Ascending aorta (tissue), 2 donors: ENCODE measurements at regions not wholly inside any gene's neighbourhood (a gene's known extent, or its start where the extent isn't known, plus 50 kb on each side); places are given as distances from the start of the nearest gene placed in this dataset.

ENCODE experiments used
- DNase-seq, 2 donors: peaks; one replicate each; pipeline ENCODE4 v3.0.0-alpha.2; 2019; ENCODE audit warnings: low spot score in 2 of 2
- H3K27ac ChIP-seq, 2 donors: fragments of 200-600 bp; sonication (generic); one replicate each; pipeline ENCODE4 v1.5.1; 2016 to 2017; ENCODE audit warnings: mild to moderate bottlenecking in 1 of 2
- H3K27me3 ChIP-seq: fragments of 200-600 bp; sonication (generic); one replicate; pipeline ENCODE4 v1.5.1; 2017
- H3K36me3 ChIP-seq, 2 donors: fragments of 200-600 bp; sonication (generic); one replicate each; pipeline ENCODE4 v1.5.1; 2016
- H3K4me1 ChIP-seq, 2 donors: fragments of 200-600 bp; sonication (generic); one replicate each; pipeline ENCODE4 v1.5.1; 2016 to 2017; ENCODE audit warnings: mild to moderate bottlenecking in 1 of 2
- H3K4me3 ChIP-seq, 2 donors: fragments of 200-600 bp; sonication (generic); one replicate each; pipeline ENCODE4 v1.5.1; 2016 to 2017; ENCODE audit warnings: mild to moderate bottlenecking in 1 of 2
- H3K9me3 ChIP-seq, 2 donors: fragments of 200-600 bp; sonication (generic); one replicate each; pipeline ENCODE4 v1.5.1; 2016
- CTCF ChIP-seq, 3 experiments: fragments of 200-600 bp in 2 of 3; fragments of 450-650 bp in 1 of 3; sonication (generic) in 2 of 3; IDR thresholded peaks; one replicate each; pipeline ENCODE4 v1.5.1; 2016 to 2019; ENCODE audit warnings: antibody characterized with exemption in 3 of 3, mild to moderate bottlenecking in 1 of 3, moderate library complexity in 1 of 3
- intact Hi-C: fragments of 100-400 bp; cut with DNase I; formaldehyde crosslinking; loops from one replicate; pipeline ENCODE4 v1.15.1; 2023

- no peak for DNase-seq
- no peaks in the 10 kb centered on the region for H3K27me3 ChIP-seq
- H3K4me3 ChIP-seq = no peak overlapping the region
- TF ChIP-seq CTCF (IDR thresholded peaks at IDR 0.05) = no peak
- no peaks in the 10 kb centered on the region for H3K4me1 ChIP-seq
- H3K9me3 ChIP-seq = no peaks in the 10 kb centered on the region
- H3K36me3 ChIP-seq = no peaks in the 10 kb centered on the region
- intact Hi-C loops = no loop called here
- H3K27ac ChIP-seq = no peak overlapping the region
Measured at GRCh38 chr5:68711293-68712200, 382.3 kb upstream of the SLC30A5 start.

GRCh38 chr5:68714810-68715209, 379.0 kb upstream of the SLC30A5 start:
- H3K9me3 ChIP-seq = no peaks in the 10 kb centered on the region
- no peaks in the 10 kb centered on the region for H3K36me3 ChIP-seq
- DNase-seq = no peak
- H3K4me3 ChIP-seq = no peak overlapping the region
- H3K4me1 ChIP-seq = no peaks in the 10 kb centered on the region
- no peaks in the 10 kb centered on the region for H3K27me3 ChIP-seq
- H3K27ac ChIP-seq = no peak overlapping the region
- no peak for TF ChIP-seq CTCF (IDR thresholded peaks at IDR 0.05)
- intact Hi-C loops = no loop called here

- H3K4me3 ChIP-seq = no peak overlapping the region
- no peak overlapping the region for H3K27ac ChIP-seq
- no peak for TF ChIP-seq CTCF (IDR thresholded peaks at IDR 0.05)
- intact Hi-C loops = no loop called here
- no peak for DNase-seq
- H3K4me1 ChIP-seq = no peaks in the 10 kb centered on the region
- no peaks in the 10 kb centered on the region for H3K27me3 ChIP-seq
- H3K9me3 ChIP-seq = no peaks in the 10 kb centered on the region
- H3K36me3 ChIP-seq = no peaks in the 10 kb centered on the region
Measured at GRCh38 chr5:68720884-68721610, 372.8 kb upstream of the SLC30A5 start.

GRCh38 chr5:68722357-68722756, 371.5 kb upstream of the SLC30A5 start:
- Histone ChIP-seq H3K27ac (no peak overlapping the region), H3K9me3 (no peaks in the 10 kb centered on the region), H3K4me1 (no peaks in the 10 kb centered on the region), H3K27me3 (no peaks in the 10 kb centered on the region), H3K36me3 (no peaks in the 10 kb centered on the region), H3K4me3 (no peak overlapping the region)
- TF ChIP-seq CTCF (IDR thresholded peaks at IDR 0.05) = no peak
- DNase-seq = no peak
- intact Hi-C loops = no loop called here

- H3K4me1 ChIP-seq = no peaks in the 10 kb centered on the region
- no peak overlapping the region for H3K27ac ChIP-seq
- H3K9me3 ChIP-seq = no peaks in the 10 kb centered on the region
- intact Hi-C loops = no loop called here
- DNase-seq = no peak
- H3K27me3 ChIP-seq = no peaks in the 10 kb centered on the region
- H3K36me3 ChIP-seq = no peaks in the 10 kb centered on the region
- no peak for TF ChIP-seq CTCF (IDR thresholded peaks at IDR 0.05)
- H3K4me3 ChIP-seq = no peak overlapping the region
Measured at GRCh38 chr5:68725905-68726683, 367.7 kb upstream of the SLC30A5 start.
